Transverse colon (tissue), 3 donors: ENCODE measurements at regions not wholly inside any gene's neighbourhood (a gene's known extent, or its start where the extent isn't known, plus 50 kb on each side); places are given as distances from the start of the nearest gene placed in this dataset.

Experiments used
- EP300 ChIP-seq: sonication (generic); formaldehyde crosslinking; IDR thresholded peaks from one replicate; pipeline ENCODE4 v1.6.1; 2017; ENCODE audit warnings: antibody characterized with exemption, low read depth
- TF ChIP-seq, protein P1 (sequence below), 5 experiments: fragments of 200-600 bp in 3 of 5; fragments of 450-650 bp in 2 of 5; sonication (generic) in 3 of 5; IDR thresholded peaks; 1 replicate in 2 of 5; 2 replicates in 3 of 5; pipeline ENCODE4 v1.5.1; 2016 to 2017; ENCODE audit warnings: antibody characterized with exemption in 5 of 5, inconsistent platforms in 3 of 5, mild to moderate bottlenecking in 2 of 5, moderate library complexity in 1 of 5

DNA sequence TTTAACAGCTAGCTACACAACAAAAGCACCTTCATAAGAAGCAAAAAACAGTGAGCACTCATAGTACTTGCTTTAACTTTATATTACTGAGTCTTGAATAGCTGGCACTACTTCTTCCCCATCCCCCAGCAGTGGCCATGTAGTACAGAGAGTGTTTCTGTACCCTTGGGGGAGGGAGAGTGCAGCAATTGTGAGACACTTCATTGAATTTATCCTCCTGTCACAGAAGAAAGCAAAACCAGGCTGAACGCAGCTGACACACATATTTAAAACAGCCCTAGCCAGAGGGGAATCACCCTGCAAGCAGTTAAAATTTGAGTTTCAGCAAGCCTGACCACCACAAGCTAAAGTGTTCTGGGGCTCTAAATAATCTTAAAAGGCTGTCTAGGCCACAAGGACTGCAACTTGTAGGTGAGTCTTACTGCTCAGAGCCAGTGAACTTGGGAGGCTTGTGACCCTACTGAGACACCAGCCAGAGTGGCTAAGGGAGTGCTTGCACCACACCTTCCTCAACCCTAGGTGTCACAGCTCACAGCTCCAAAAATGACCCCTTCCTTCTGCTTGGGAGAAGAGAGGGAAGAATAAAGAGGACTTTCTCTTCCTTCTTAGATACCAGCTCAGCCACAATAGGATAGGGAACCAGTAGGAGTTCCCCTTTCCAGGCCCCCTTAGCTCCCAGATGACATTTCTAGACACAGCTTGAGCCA, 97.7 kb upstream of the MEOX2 start:
- TF ChIP-seq EP300: no peak
- TF ChIP-seq, protein P1, sequence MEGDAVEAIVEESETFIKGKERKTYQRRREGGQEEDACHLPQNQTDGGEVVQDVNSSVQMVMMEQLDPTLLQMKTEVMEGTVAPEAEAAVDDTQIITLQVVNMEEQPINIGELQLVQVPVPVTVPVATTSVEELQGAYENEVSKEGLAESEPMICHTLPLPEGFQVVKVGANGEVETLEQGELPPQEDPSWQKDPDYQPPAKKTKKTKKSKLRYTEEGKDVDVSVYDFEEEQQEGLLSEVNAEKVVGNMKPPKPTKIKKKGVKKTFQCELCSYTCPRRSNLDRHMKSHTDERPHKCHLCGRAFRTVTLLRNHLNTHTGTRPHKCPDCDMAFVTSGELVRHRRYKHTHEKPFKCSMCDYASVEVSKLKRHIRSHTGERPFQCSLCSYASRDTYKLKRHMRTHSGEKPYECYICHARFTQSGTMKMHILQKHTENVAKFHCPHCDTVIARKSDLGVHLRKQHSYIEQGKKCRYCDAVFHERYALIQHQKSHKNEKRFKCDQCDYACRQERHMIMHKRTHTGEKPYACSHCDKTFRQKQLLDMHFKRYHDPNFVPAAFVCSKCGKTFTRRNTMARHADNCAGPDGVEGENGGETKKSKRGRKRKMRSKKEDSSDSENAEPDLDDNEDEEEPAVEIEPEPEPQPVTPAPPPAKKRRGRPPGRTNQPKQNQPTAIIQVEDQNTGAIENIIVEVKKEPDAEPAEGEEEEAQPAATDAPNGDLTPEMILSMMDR (IDR thresholded peaks at IDR 0.05): no peak
